ENCODE measurements at regions not wholly inside any gene's neighbourhood (a gene's known extent, or its start where the extent isn't known, plus 50 kb on each side); places are given as distances from the start of the nearest gene placed in this dataset.

- no peak for DNase-seq (ENCODE audit: low spot score)
- intact Hi-C loops (cut with DNase I): no loop called here
- no peak for ATAC-seq
These were observed 1107.7 kb downstream of the GALC start for GRCh38 chr14:86885280-86885679.

GRCh38 chr14:86884498-86884897 is 1108.5 kb downstream of the GALC start:
- DNase-seq (ENCODE audit: low spot score): no peak
- intact Hi-C loops (cut with DNase I): no loop called here

DNA sequence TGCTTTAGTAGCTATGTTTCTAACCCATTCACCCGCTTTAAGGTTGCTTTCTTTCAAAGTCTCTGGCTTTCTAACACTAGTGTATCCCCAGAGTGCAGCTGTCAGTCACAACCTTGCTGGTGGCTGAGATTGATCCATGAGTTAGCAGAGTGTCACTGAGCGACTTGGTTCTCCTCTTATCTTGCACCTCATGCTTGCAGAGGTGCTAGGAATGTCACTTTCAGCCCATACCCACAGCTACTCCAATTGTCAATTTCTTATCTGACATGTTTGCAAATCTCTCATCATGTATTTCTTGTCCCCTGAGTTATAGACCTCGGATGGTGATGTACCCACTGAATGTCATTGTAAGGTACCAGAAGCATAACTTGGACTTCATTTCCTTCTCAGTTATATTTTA is 1110.2 kb downstream of the GALC start:
- DNase-seq (ENCODE audit: low spot score) (no peak), ATAC-seq (no peak)
- intact Hi-C loops (cut with DNase I): no loop called here

More at GRCh38 chr14:86884498-86884897, 1108.5 kb downstream of the GALC start:
- no peak for ATAC-seq

- ATAC-seq (no peak), DNase-seq (ENCODE audit: low spot score) (no peak)
- intact Hi-C loops (cut with DNase I): no loop called here
These were observed 1127.0 kb downstream of the GALC start for GRCh38 chr14:86865934-86866333.

DNA sequence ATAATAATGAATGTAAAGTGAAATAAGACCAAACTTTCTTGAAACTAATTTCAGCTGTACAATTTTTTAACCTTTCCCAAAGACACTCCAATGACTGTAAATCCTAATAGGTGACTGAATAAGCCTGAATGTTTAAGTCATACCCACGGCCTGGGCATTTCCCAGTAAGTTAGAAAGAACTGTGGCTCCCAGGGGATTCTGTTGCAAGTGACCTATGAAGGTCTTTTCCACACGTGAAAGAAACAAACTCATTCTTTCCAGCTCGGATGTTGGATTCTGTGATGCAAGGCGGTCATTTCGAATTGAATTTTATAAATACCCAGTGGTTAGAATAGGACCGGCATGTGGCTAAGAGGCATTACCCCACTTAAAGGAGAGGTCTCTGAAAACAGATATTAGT is 1134.4 kb downstream of the GALC start:
- peak; percentile 46 for ATAC-seq
- no peak for DNase-seq (ENCODE audit: low spot score)
- intact Hi-C loops (cut with DNase I): no loop called here

DNA sequence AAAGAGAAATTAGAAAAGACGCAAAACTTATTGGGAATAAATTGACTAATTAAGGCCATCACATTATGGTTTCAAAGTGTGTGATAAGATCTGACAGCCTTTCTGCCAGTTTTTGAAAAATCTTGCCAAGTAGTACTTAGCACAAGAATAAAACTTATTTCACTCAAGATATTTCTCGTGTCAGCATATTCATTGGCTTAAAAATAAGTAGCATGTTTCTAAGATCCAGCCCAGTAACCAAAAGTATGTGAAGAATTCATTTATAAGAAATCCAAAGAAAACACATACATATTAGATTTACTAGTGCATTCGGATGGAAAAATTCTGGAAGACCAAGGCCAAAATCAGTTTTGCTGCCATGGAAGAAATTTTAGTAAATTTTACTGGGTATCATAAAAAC is 1135.0 kb downstream of the GALC start:
- no peak for DNase-seq (ENCODE audit: low spot score)
- intact Hi-C loops (cut with DNase I): no loop called here
- peak; percentile 48 for ATAC-seq

- intact Hi-C loops (cut with DNase I): no loop called here
- DNase-seq (ENCODE audit: low spot score) (no peak), ATAC-seq (no peak)
These were observed 1140.5 kb downstream of the GALC start for GRCh38 chr14:86852530-86852929.

DNA sequence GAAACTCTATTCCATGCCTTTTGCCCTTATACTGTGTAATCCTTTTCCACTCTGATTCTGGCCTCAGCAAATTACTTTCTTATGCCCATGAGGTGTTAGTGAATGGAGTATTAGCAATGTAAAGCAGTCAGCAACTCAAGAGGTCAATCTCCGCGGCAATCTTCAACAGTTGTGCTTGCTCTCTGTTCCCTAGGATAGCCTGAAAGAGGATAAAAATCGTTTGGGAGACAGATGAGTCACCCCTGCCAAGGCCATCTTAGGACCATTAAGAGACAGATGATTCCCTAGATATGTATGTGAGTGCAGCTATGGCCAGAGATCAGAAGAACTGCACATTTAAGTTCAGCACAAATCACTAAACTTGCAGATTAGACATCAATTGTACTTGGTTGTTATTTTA is 1145.8 kb downstream of the GALC start:
- intact Hi-C loops (cut with DNase I): no loop called here
- no peak for ATAC-seq
- DNase-seq (ENCODE audit: low spot score): no peak

DNA sequence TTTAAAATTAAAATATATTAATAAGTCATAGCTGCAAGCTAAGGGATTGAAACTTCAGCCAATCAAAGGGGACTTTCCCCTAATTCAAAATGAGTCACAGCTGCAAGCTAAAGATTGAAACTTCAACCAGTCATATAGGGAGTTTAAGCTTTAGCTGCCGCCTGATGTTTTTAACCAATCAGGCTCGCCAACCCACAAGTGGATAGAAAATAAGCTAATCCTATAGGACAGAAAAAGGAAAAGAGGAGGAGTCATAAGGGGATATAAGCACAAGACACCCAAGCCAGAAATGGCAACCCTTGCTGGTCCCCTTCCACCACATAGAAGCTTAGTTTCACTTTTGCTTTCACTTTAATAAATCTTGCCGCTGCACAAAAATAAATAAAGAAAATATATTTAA is 1154.6 kb downstream of the GALC start:
- DNase-seq (ENCODE audit: low spot score) (no peak), ATAC-seq (no peak)
- intact Hi-C loops (cut with DNase I): no loop called here

- ATAC-seq (no peak), DNase-seq (ENCODE audit: low spot score) (no peak)
- intact Hi-C loops (cut with DNase I): no loop called here
These were observed 1166.3 kb downstream of the GALC start for GRCh38 chr14:86826661-86827060.

DNA sequence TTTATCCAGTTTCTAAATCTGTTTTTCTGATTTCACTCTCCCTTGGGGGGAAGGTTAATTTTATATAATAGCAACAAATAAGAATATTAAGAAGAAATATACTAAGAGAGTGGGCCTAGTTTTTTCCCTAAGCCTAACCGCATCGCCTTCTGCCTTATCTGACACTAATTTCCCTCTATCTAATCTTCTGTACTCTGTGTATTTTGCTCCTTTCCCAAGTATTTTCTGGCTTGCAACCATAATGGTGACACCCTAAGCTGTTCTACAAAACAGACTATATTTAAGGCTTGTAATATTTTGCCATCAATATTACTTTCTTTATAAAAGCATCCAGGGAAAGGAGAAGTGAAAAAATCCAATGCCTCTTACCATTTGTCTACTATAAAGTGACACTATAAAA is 1168.8 kb downstream of the GALC start:
- intact Hi-C loops (cut with DNase I): no loop called here
- ATAC-seq (no peak), DNase-seq (ENCODE audit: low spot score) (no peak)

- intact Hi-C loops (cut with DNase I): no loop called here
- no peak for ATAC-seq
- no peak for DNase-seq (ENCODE audit: low spot score)
These were observed 1169.4 kb downstream of the GALC start for GRCh38 chr14:86823581-86823980.

GRCh38 chr14:86815341-86815740 is 1177.6 kb downstream of the GALC start:
- intact Hi-C loops (cut with DNase I): no loop called here
- no peak for DNase-seq (ENCODE audit: low spot score)
- ATAC-seq: no peak

DNA sequence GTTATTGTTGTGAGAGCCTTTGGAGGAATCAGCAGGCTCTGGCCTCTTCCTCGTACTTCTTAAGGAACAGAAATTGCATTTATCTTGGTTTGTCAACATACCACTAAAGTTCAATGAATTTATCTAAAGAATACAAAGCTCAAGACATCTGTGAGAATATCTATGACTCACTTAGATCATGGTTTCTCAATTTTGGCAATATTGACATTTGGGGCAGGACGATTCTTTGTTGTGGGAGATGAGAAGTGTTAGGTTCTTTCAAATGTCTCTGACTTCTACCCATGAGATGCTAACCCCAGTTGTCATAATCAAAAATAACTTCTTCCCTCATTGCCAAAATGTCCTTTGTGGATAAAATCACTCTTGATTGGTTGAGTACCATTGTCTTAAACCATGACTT is 1190.3 kb downstream of the GALC start:
- intact Hi-C loops (cut with DNase I): no loop called here
- ATAC-seq: no peak
- DNase-seq (ENCODE audit: low spot score): no peak

- intact Hi-C loops (cut with DNase I): no loop called here
- ATAC-seq: peak; percentile 70
- no peak for DNase-seq (ENCODE audit: low spot score)
These were observed 1193.7 kb downstream of the GALC start for GRCh38 chr14:86799244-86799647.

DNA sequence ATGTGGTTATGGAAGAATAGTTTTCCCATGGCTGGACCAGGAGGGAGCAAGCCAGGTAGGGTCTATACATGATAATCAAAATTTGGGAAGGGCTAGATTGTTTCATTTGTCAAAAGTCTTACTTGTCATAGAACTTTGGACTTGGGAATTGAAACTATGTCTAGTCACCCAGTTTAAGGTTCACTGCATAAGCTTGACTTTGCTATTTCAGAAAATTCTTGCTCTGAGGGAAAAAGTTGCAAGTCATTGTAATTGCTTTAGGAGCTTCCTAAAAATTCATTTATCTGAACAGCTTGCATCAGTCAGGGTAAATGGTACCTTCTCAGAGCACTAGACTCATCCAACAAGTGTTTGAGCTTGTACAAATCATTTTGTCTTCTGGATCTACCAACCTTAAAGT is 1194.7 kb downstream of the GALC start:
- ATAC-seq: no peak
- DNase-seq (ENCODE audit: low spot score): no peak
- intact Hi-C loops (cut with DNase I): no loop called here

DNA sequence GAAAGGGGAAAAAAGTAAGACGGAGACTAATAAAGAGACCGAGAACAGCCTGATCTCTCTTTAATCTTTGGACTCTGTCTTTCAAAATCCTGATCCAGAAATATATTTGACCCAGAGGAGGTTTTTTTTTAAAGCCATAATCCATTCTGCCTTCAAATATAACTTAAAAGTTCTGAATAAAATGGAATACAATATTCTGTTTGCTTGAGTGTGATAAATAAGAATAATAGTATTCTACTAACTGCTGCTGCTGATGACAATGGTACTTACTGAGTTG is 1196.0 kb downstream of the GALC start:
- no peak for ATAC-seq
- DNase-seq (ENCODE audit: low spot score): no peak
- intact Hi-C loops (cut with DNase I): no loop called here

- ATAC-seq: peak; percentile 50
- intact Hi-C loops (cut with DNase I): no loop called here
- no peak for DNase-seq (ENCODE audit: low spot score)
These were observed 1196.5 kb downstream of the GALC start for GRCh38 chr14:86796221-86797074.

GRCh38 chr14:86794689-86795088 is 1198.3 kb downstream of the GALC start:
- DNase-seq (ENCODE audit: low spot score) (no peak), ATAC-seq (no peak)
- intact Hi-C loops (cut with DNase I): no loop called here

GRCh38 chr14:86790408-86791364 is 1202.3 kb downstream of the GALC start:
- intact Hi-C loops (cut with DNase I): no loop called here
- DNase-seq (ENCODE audit: low spot score): no peak
- ATAC-seq: no peak

Data from sciatic nerve (tissue), 2 donors.